PC-3 (cell line): ENCODE measurements at regions not wholly inside any gene's neighbourhood (a gene's known extent, or its start where the extent isn't known, plus 50 kb on each side); places are given as distances from the start of the nearest gene placed in this dataset.

Experiments
- ATAC-seq: fragments of 200-7000 bp; cut with Tn5 transposase; 2 replicates; pipeline ENCODE4 v1.9.1; 2020; ENCODE audit warnings: mild to moderate bottlenecking, moderate library complexity
- BruUV-seq: library from RNA; stranded (reverse); fragments of 400-500 nt; replicated peaks from 2 replicates; lab custom pipeline; 2021; lab: Mats Ljungman, UMichigan
- CTCF ChIA-PET: fragments of 300-600 bp; sonication (Branson Sonifier 250); formaldehyde crosslinking; loops from one replicate; lab custom pipeline; 2022; ENCODE audit warnings: antibody characterized with exemption; lab: Charles Lee
- POLR2A ChIA-PET: fragments of 300-600 bp; sonication (Branson Sonifier 250); formaldehyde crosslinking; loops from one replicate; lab custom pipeline; 2022; ENCODE audit warnings: antibody characterized with exemption; ENCODE audit not compliant: unreplicated experiment; lab: Charles Lee
- DNase-seq: peaks from one replicate; pipeline ENCODE4 v3.0.0-alpha.2; 2015
- H2AFZ ChIP-seq: fragments of 300-600 bp; sonication (generic); 2 replicates; pipeline ENCODE4 v1.6.0; 2016; ENCODE audit warnings: antibody characterized with exemption, low read length
- H3F3A ChIP-seq: fragments of 300-600 bp; sonication (generic); one replicate; pipeline ENCODE4 v1.6.0; 2017; ENCODE audit warnings: antibody characterized with exemption, low read length, control low read depth, mild to moderate bottlenecking; ENCODE audit not compliant: unreplicated experiment
- H3K27ac ChIP-seq: fragments of 300-600 bp; sonication (generic); 2 replicates; pipeline ENCODE4 v1.5.1; 2016; ENCODE audit warnings: mild to moderate bottlenecking, low read length
- H3K27me3 ChIP-seq: fragments of 300-600 bp; sonication (generic); 2 replicates; pipeline ENCODE4 v1.6.1; 2016; ENCODE audit warnings: low read length, mixed read lengths
- H3K36me3 ChIP-seq: fragments of 300-600 bp; sonication (generic); 2 replicates; pipeline ENCODE4 v1.6.1; 2016; ENCODE audit warnings: low read depth, mixed run types, low read length, mixed read lengths
- H3K4me1 ChIP-seq: fragments of 300-600 bp; sonication (generic); 2 replicates; pipeline ENCODE4 v1.5.1; 2016; ENCODE audit warnings: low read length; ENCODE audit not compliant: insufficient read depth
- H3K4me2 ChIP-seq: fragments of 300-600 bp; sonication (generic); 2 replicates; pipeline ENCODE4 v1.6.0; 2016; ENCODE audit warnings: low read length
- H3K4me3 ChIP-seq: fragments of 300-600 bp; sonication (generic); 2 replicates; pipeline ENCODE4 v1.5.1; 2016; ENCODE audit warnings: mild to moderate bottlenecking, low read length, mixed read lengths
- H3K79me2 ChIP-seq: fragments of 300-600 bp; sonication (generic); 2 replicates; pipeline ENCODE4 v1.6.1; 2017; ENCODE audit warnings: low read length, mixed read lengths
- H3K9ac ChIP-seq: fragments of 300-600 bp; sonication (generic); 2 replicates; pipeline ENCODE4 v1.6.0; 2016; ENCODE audit warnings: mild to moderate bottlenecking, low read length
- H3K9me2 ChIP-seq: fragments of 300-600 bp; sonication (generic); replicated peaks from 2 replicates; pipeline ENCODE4 v1.6.1; 2016; ENCODE audit warnings: mixed run types, low read length, mixed read lengths
- H3K9me3 ChIP-seq: fragments of 300-600 bp; sonication (generic); 2 replicates; pipeline ENCODE4 v1.6.1; 2016; ENCODE audit warnings: low read length, mixed read lengths
- H4K20me1 ChIP-seq: fragments of 300-600 bp; sonication (generic); 2 replicates; pipeline ENCODE4 v1.6.1; 2016; ENCODE audit warnings: low read length, mixed read lengths
- EZH2 ChIP-seq: fragments of 300-600 bp; sonication (generic); IDR thresholded peaks from one replicate; pipeline ENCODE4 v1.6.1; 2017; ENCODE audit warnings: antibody characterized with exemption, mild to moderate bottlenecking, low read length; ENCODE audit not compliant: unreplicated experiment
- EZH2phosphoT487 ChIP-seq: fragments of 300-600 bp; sonication (generic); IDR thresholded peaks from 2 replicates; pipeline ENCODE4 v1.6.1; 2018; ENCODE audit warnings: mild to moderate bottlenecking, antibody characterized with exemption, low read length, borderline replicate concordance
- intact Hi-C: fragments of 100-400 bp; cut with micrococcal nuclease; formaldehyde crosslinking; loops from 2 replicates; pipeline ENCODE4 v1.9.0; 2023
- TF ChIP-seq, protein P1 (sequence below): fragments of 300-600 bp; sonication (generic); conservative IDR thresholded peaks from 2 replicates; pipeline ENCODE4 v1.5.1; 2017; ENCODE audit warnings: antibody characterized with exemption, low read depth, mild to moderate bottlenecking, low read length

DNA sequence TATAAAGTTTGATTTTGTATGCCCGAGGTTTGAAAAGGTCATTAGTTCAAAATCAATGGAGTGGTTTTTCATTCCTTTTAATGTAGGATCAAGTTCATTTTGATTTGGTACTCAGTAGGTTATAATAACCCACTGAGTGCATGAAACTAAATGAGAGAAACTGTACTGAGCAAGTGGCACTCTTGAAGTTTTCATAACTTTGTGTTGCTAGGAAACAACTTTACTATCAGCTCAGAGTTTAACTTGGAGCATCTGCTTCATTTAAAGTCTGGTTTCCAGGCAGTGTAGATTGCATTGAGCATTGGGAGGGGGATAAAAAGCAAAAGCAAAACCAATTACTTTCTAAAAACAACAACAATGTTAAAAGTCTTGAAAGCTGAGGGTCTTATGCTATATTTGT lies 1361.6 kb upstream of the CHAC2 start:
- CTCF ChIA-PET, result no interaction called here
- no peak overlapping the region for H2AFZ ChIP-seq

DNA sequence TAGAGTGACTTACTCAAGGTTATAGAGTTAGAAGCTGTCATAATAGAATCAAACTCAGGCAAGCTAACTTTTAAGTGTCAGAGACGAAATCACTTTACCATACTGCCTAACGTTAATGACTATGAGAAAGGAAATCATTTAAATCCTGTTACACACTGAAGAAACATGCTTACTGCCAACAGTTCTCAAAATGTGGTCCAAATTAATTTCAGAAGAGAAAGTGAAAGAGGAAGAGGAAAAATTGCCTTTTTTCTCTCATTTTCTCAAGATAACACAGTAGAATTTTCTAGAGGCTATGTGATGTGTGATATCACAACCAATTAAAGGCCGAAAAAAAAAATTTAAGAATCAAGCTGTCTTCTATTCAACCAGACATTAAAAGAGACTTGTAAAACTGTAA lies 1362.7 kb upstream of the CHAC2 start:
- no peak for ATAC-seq
- Histone ChIP-seq H3K4me2 (no peak overlapping the region), H3K4me1 (peaks cover 8% of the 10 kb centered on the region; the same call in 1 of the 2 replicates), H3F3A (no peaks in the 10 kb centered on the region), H4K20me1 (no peaks in the 10 kb centered on the region), H3K27ac (no peak overlapping the region), H2AFZ (no peak overlapping the region), H3K9ac (no peak overlapping the region), H3K9me3 (no peaks in the 10 kb centered on the region), H3K4me3 (no peak overlapping the region), H3K9me2 (0 out of 2 replicates have a peak, but pooled peaks cover 3% of the 10 kb centered on the region), H3K36me3 (no peaks in the 10 kb centered on the region), H3K79me2 (no peaks in the 10 kb centered on the region), H3K27me3 (no peaks in the 10 kb centered on the region)
- no TSS peak for BruUV-seq
- intact Hi-C loops, result loop anchor here (1.0 kb wide), 1 partner anchor 464 kb away; no protein-coding TSS in a partner anchor
- TF ChIP-seq EZH2phosphoT487 (no peak), EZH2 (no peak)
- TF ChIP-seq, protein P1, sequence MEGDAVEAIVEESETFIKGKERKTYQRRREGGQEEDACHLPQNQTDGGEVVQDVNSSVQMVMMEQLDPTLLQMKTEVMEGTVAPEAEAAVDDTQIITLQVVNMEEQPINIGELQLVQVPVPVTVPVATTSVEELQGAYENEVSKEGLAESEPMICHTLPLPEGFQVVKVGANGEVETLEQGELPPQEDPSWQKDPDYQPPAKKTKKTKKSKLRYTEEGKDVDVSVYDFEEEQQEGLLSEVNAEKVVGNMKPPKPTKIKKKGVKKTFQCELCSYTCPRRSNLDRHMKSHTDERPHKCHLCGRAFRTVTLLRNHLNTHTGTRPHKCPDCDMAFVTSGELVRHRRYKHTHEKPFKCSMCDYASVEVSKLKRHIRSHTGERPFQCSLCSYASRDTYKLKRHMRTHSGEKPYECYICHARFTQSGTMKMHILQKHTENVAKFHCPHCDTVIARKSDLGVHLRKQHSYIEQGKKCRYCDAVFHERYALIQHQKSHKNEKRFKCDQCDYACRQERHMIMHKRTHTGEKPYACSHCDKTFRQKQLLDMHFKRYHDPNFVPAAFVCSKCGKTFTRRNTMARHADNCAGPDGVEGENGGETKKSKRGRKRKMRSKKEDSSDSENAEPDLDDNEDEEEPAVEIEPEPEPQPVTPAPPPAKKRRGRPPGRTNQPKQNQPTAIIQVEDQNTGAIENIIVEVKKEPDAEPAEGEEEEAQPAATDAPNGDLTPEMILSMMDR, result no peak
- POLR2A ChIA-PET, result no interaction called here
- CTCF ChIA-PET, result no interaction called here
- no peak for DNase-seq

More for the DNA sequence above, 1361.6 kb upstream of the CHAC2 start:
- no peaks in the 10 kb centered on the region for H3K79me2 ChIP-seq
- H3K4me2 ChIP-seq, result no peak overlapping the region
- POLR2A ChIA-PET, result no interaction called here
- H3K36me3 ChIP-seq, result no peaks in the 10 kb centered on the region
- H3K27ac ChIP-seq, result no peak overlapping the region
- no TSS peak for BruUV-seq
- no peak overlapping the region for H3K9ac ChIP-seq
- intact Hi-C loops, result no loop called here
- no peak overlapping the region for H3K4me3 ChIP-seq
- no peaks in the 10 kb centered on the region for H4K20me1 ChIP-seq
- DNase-seq, result no peak
- H3F3A ChIP-seq, result no peaks in the 10 kb centered on the region
- TF ChIP-seq EZH2 (no peak), EZH2phosphoT487 (no peak)
- TF ChIP-seq, protein P1, result no peak
- ATAC-seq, result no peak
- H3K9me2 ChIP-seq, result 0 out of 2 replicates have a peak, but pooled peaks cover under 1% of the 10 kb centered on the region
- H3K27me3 ChIP-seq, result no peaks in the 10 kb centered on the region
- no peaks in the 10 kb centered on the region for H3K9me3 ChIP-seq
- H3K4me1 ChIP-seq, result peaks cover 8% of the 10 kb centered on the region; the same call in 1 of the 2 replicates

GRCh38 chr2:52404046-52404445 lies 1363.6 kb upstream of the CHAC2 start:
- BruUV-seq, result no TSS peak
- H3K9me2 ChIP-seq, result 0 out of 2 replicates have a peak, but pooled peaks cover 3% of the 10 kb centered on the region
- ChIA-PET POLR2A (no interaction called here), CTCF (no interaction called here)
- H3K9me3 ChIP-seq, result no peaks in the 10 kb centered on the region
- H3K4me2 ChIP-seq, result peak overlapping the region; percentile 43
- no peak for TF ChIP-seq EZH2
- TF ChIP-seq, protein P1, result no peak
- no peak for TF ChIP-seq EZH2phosphoT487
- H4K20me1 ChIP-seq, result no peaks in the 10 kb centered on the region
- H2AFZ ChIP-seq, result peak overlapping the region; percentile 20; the same call in 1 of the 2 replicates
- peaks cover 8% of the 10 kb centered on the region; the same call in 1 of the 2 replicates for H3K4me1 ChIP-seq
- no peak overlapping the region for H3K27ac ChIP-seq
- DNase-seq, result peak; percentile 66
- intact Hi-C loops, result loop anchor here (1.0 kb wide), 1 partner anchor 463 kb away; no protein-coding TSS in a partner anchor
- no peak overlapping the region for H3K9ac ChIP-seq
- no peaks in the 10 kb centered on the region for H3F3A ChIP-seq
- H3K27me3 ChIP-seq, result no peaks in the 10 kb centered on the region
- no peaks in the 10 kb centered on the region for H3K36me3 ChIP-seq
- H3K79me2 ChIP-seq, result no peaks in the 10 kb centered on the region
- H3K4me3 ChIP-seq, result no peak overlapping the region
- ATAC-seq, result peak; percentile 98
